Forelimb muscle (tissue), 1 donor: ENCODE measurements at regions not wholly inside any gene's neighbourhood (a gene's known extent, or its start where the extent isn't known, plus 50 kb on each side); places are given as distances from the start of the nearest gene placed in this dataset.
"Not testable (repeated sequence)": the region's sequence is repeated elsewhere in the genome, so short reads cannot be mapped to it uniquely, and the experiment has no call there.

Experiments
- DNase-seq: peaks from one replicate; pipeline ENCODE4 v3.0.0-alpha.2; 2013; ENCODE audit warnings: low read depth

DNA sequence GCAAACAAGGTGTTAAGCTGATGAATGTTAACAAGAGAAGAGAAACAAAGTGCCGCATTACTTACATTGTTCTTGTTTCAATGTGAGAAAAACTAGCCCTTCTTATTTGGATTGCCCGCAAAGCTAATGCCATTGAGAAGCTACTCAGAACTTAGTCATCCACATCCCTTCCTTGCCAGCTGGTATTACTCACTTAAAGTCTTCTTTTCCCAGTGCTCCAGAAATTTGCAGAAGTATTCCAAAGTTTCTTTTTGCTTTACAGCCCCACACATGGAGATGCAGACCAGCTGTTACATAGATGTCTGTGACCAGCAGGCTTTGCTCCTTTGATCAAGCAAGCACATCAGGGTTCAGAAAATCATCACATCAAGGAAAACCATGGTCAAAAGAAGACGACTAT, 529.0 kb downstream of the TBC1D32 start:
- DNase-seq: no peak

DNA sequence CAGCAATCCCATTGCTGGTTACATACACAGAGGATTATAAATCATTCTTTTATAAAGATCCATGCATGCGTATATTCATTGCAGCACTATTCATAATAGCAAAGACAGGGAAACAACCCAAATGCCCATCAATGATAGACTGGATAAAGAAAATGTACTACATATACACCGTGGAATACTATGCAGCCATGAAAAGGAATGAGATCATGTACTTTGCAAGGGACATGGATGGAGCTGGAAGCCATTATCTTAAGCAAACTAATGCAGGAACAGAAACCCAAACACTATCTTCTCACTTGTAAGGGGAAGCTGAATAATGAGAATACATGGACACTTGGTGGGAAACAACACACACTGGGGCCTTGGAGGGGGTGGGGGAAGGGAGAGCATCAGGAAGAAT, 529.7 kb downstream of the TBC1D32 start:
- no peak for DNase-seq

DNA sequence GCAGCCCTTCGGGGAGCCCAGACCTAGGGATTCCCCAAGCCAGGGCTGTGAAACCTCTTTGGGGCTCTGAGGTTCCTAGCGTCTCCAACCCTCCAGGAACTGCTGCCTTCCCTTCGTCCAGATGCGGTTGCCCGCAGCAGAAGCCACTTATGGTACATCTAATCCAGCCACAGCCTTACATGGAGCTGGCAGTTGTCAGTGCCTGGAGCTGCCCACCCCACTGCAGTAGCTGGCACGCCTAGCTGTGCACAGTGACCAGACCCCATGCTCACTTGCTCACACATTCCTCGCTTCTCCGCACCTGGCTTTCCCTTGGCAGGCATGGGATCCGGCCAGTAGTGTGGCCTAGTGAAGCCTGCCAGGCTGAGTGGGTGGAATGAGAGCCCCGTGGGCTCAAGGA, 547.6 kb downstream of the TBC1D32 start:
- DNase-seq: no peak

DNA sequence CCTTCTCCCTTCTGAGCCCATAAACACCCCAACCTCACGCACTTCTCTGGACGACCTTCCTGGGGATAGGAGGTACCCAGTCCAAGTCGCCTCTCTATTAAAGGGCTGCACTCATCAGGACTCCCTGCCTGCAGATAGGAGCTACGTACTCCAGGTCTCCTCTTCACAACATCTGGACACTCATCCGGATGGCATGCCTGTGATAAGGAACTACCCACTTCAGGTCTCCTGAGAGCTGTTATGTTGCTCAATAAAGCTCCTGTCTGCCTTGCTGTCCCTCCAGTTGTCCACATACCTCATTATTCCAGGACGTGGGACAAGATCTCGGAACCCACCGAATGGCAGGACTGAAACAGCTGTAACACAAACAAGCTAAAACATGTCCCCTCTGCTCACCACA, 548.0 kb downstream of the TBC1D32 start:
- DNase-seq: no peak

DNA sequence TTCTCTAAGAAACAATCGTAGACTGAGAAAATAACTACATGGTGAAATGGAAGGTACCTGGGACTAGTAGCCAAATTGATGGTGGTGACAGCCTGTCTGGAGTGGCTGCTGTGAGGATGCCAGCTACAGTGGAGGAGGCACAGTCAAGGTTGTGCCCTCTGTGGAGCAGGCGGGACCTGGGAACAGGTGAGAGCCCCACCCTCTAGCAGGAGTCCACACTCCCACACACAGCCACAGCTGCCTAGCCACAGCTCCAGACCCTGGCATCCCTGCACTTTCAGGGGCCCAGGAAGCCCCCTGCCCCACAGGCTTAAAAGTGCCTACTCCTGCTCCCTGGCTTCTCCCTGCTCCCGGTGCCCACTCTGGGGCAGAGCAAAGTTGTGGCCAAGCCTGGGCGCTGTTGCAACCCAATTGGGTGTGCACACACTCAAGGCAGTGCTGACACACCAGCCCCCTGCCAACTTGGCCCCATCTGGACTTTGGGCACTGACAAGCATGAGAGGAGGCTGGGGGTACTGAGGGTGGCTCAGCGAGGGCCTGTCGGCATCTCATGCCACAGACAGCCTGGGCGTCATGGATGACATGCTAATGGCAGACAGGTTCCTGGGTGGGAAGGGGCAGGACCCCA, 548.7 kb downstream of the TBC1D32 start:
- no peak for DNase-seq

DNA sequence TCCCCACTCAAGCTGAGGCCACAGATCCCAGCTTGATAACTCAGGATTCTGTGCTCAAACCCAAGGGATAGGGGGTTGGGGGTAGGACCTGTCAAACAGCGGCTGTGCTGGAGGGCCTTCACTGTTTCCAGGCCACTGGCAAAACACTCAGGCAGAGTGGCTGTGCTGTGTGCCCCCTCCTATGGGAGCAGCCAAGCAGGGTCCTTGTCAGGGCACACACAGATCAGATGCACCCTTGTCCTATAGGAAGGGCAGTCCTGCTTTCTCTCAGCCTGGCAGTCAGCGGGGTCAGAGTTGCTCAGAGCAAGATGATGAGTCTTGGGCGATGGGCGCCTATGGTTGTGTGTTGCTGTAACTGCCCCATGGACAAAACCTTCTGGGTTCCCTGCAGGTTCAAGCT, 554.8 kb downstream of the TBC1D32 start:
- DNase-seq: no peak

DNA sequence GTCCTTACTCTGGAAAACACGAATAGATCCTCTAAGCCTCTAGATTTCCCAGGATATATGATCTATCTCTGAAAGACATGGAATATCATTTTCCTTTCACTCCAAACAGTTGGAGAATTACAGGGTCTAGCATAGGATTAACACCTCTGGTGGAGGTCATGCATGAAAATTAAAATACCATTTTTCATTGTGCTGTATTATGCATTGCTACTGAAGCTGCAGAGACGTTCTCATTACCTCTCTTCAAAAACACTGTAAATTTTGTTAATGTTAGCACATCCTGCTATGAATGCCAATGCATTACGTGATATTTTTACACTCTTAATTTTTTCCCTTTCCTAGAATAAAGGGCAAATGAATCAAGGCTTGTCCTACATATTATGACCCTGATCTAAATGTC, 558.6 kb downstream of the TBC1D32 start:
- no peak for DNase-seq

DNA sequence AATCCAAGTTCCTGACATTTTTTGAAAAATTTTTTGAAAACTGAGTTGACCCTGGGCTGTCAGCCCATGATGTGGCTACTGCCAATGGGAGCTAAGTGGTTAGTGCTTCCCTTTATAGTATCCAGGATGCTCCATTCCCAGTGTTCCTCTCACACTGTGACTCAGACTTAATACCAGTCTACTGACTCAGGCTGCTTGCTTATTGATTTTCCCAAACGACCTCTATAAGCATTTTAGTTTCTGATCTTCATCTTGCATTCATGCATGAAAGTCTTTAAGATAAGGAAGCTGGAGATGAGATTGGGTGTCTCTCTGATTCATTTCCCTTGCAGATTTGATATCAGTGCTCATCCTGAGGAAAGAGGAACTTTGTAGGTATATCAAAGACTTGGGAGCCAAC, 560.0 kb downstream of the TBC1D32 start:
- no peak for DNase-seq

DNA sequence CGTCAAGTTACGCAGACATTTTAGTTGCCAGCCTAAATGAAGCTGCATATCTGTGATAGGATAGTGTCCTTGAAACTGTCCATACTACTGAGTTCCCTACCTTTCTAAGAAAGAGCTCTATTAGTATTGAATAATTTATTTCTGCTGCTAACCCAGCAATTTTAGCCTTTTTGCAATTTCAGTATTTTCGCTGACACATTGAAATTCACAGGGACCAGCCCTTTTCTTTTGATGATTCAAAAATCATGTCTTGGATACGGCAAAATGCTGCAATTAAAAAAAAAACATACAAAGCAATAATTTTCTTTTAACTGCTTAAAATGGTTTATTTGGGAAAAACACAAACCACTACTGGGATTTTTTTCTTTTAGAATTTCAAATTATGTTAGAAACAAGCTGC, 563.3 kb downstream of the TBC1D32 start:
- DNase-seq: no peak

DNA sequence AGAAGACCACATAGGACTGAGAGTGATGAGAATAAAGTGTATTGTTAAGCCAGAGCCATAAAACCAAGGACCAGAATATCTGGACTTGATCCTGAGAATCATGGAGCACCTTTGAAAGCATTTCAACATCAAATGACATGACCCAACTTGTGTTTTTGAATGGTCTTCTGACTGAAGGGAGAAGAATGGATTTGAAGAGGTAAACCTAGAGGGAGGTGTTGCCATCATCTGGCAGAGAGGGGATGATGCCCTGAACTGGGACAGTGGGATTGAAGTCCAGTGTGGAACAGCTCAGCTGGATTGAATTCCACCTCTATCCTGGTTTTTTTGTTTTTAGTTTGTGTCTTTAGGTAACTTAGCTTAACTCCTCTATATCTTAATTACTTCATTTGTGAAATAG, 570.0 kb downstream of the TBC1D32 start:
- DNase-seq: no peak

DNA sequence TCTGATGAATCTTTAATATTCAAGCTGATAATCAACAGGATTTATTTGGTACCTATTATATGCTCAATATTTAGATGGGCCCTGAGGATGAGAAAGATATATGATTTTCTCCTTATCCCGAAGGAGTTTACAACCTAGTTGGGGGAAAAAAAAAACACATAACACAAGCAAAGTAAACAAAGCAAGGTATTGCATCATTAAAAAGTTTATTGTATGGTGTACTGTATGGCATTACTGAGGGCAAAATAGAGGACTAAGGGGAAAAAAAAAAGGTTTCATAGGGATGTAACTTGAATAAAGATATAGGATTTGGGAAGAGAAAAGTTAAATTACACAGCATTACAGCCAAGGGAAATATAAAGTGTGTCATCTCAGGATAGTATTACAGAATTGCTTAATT, 574.7 kb downstream of the TBC1D32 start:
- no peak for DNase-seq

DNA sequence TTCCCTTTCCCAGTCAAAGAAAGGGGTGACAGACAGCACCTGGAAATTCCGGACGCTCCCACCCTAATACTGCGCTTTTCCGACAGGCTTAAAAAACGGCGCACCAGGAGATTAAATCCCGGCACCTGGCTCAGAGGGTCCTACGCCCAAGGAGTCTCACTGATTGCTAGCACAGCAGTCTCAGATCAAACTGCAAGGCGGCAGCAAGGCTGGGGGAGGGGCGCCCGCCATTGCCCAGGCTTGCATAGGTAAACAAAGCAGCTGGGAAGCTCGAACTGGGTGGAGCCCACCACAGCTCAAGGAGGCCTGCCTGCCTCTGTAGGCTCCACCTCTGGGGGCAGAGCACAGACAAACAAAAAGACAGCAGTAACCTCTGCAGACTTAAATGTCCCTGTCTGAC, 585.7 kb downstream of the TBC1D32 start:
- DNase-seq: not testable (repeated sequence)

DNA sequence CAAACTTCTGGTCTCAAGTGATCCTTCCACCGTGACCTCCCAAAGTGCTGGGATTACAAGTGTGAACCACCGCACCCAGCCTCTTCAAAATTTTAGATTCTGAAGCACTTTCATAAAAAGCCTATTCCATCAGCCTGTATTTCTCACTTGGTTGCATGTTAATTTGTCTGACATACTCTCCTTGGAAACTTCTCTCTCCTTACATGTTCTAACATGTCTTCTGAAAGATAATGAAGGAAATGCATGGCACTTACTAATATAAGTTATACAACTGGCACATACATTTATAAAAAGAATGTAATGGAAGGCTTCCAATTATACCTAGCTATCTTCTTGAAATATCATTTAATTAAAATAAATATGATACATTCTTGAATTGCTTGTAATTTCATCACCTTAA, 597.5 kb downstream of the TBC1D32 start:
- DNase-seq: no peak

DNA sequence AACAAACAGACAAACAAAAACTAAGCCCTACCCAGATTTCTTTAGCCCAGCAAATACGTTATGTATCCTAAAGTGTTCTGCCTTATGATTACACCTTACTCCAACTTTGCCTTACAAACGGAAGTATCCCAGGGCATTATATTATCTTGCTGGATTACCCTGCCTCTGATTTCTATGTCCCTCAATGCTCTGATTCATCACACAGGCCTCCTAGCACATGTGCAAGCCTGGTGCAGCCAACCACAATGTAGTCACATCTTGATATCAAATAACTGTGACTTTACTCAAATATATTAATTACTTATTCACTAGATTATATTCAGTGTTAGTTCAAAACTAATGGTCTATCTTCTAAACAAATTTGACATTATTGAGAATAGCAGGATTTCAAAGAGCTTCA, 598.6 kb downstream of the TBC1D32 start:
- no peak for DNase-seq

DNA sequence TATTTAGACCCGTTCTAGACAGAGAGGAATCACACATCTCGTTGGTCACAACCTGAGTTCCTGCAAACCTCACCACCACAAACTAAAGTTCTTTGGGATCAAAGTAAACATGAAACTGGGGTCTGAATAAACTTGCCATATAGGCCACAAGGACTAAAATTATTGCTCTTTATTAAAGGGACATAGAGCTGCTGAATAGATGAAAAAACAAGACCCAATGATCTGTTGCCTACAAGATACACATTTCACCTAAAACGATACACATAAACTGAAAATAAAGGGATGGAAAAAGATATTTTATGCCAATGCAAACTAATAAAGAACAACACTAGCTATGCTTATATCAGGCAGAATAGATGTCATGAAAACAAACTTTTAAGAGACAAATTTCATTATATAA, 623.0 kb downstream of the TBC1D32 start:
- no peak for DNase-seq

DNA sequence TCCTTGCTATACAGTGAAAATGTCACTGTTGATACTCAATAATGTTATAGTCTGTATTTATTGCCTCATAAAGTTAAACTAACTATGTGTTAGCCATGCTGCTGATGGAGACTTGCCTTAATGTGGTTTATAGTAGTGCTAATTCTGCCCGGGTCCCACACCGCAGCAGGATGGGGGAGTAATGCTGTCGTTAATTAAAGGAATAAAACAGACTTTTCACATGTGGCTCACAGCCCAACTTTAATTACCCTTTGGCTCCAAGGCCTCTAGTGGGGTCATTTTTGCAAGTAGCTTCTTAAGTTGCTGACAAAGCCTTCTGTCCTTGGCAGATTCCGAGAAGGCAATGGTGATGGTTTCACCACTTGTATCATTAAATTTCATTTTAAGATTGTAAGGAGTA, 634.3 kb downstream of the TBC1D32 start:
- DNase-seq: no peak

DNA sequence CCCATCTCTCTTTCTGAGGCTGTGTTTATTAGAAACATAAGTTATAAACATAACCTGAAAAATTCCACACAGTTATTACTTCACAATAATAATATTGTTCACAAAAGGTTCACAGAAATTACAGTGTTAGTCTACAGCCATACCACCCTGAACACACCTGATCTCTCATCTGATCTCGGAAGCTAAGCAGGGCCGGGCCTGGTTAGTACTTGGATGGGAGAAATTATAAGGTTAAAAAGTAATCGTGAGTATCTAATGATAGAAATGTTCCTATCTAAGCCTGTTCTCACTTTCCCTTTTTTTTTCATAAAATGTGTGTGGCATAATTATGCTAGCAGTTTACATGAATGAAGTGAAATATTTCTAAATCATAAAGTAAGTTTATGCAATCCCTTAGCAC, 647.8 kb downstream of the TBC1D32 start:
- no peak for DNase-seq

DNA sequence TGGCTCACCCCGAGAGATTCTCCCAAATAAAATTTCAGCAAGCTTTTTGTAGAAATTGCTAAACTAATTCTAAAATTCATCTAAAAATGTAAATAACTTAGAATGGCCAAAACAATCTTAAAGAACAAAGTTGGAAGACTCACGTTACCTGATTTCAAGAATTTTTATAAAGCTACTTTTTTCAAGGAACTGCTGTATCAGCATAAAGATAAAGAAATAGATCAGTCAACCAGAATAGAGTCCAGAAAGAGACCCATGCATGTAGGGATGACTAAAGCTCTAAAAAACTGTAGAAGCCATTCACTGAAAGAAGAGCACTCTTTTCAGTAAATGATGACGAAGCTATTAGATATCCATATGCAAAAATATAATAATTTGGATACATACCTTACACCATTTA, 652.1 kb downstream of the TBC1D32 start:
- DNase-seq: no peak

DNA sequence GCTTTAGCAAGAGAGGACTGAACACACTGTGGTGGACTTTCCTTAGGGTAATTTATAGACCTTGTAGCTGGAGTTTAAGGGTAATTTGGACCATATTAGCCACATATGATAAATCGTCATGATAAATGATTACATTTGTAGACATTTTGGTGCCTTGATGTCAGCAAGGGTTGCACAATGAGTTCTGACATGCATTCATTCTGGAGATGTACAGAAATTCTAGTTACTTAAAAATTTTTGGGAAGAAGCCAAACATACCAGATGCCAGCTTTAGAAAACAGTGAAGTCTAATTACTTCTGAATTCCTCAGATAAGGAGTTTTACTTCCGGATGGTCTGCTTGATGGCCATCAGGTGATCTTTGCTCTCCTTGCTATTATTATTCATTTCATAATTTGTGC, 653.1 kb downstream of the TBC1D32 start:
- DNase-seq: no peak

DNA sequence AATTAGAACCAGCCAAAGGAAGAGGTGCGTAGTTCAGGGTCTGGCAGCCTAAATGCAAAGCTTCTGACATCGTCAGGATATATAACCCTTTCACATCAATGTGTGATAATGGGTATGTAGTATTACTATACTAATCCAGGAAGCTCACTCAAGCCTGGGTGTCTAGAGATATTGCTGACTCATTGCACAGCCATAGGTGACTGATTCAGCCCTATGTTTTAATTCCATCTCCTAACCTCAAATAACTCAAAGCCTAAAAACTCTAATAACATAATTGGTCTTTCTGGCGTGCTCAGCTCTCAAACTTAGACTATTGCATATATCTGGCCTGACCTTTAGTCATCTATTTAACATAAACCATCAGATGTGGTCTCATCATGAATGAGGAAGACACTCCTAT, 658.4 kb downstream of the TBC1D32 start:
- no peak for DNase-seq

DNA sequence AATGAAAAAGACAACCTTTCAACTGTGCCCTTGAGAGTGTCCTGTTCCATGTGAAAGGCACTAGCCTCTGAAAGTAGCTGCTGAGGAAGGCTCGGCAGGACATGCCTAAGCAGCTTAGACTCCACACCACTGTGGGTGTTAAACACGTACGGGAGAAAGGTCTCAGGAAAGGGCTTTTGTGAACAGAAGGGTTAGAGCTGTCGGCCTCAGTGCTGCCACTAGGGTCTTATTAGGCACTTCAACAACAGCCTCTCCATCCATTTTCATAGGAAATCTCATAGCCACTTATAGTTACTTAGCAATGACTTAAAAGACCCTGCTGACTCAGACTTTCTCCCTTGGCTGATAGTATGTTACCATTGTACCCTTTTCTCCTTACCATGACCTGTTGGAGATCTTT, 662.8 kb downstream of the TBC1D32 start:
- no peak for DNase-seq

DNA sequence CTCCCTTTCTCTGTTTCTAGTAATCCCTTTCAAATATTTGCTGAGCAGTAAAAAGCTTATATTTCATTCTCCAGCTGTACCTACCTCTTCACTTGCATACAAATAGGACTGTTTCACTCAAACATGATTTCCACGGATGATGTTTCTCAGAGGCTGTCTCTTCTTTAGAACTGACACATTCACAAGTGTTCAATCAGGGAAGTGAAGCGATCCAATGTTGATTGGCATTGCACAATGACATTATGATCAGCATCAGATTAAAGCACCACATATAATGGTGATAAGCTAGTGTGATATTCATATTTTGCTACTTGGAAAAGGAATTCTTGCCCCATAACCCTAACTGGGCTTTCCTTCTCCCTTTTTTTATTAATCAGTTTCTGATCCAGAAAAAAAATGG, 681.8 kb downstream of the TBC1D32 start:
- no peak for DNase-seq

DNA sequence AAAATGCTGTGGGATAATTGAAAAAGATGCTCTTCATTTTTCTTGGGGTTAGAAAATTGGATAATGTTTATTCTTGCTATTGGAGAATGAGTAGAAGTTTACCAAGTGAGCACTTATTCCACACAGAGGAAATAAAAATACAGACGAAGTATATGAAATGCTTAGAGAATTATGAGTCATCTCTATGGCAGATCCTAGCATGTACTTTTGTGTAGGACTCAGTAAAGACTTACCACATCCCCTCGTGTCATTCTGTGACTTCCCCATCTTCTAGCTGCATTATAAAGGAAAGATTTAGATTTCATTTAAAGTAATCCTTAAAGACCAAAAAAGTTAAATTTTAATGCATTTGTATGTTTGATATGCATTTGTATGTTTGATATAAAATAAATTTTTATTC, 685.6 kb downstream of the TBC1D32 start:
- DNase-seq: no peak

DNA sequence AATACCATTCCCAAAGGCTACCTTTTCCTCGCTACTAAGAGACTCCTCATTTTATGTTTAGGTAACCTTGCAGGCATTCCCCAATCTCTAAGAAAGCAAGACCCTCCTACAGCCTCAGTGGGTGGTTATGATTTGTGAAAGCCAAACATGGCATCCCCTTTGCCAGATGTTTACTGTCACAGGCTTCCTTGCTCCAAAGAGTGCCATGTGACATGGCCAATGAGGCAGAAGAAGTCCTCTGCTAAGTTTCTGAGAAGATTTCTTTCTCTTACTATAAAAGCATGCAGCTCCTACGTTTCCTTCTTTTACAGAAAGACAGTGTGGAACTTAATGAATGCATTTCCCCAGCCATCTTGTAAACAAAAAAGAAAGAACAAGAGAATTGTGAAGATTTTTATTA, 688.2 kb downstream of the TBC1D32 start:
- no peak for DNase-seq

DNA sequence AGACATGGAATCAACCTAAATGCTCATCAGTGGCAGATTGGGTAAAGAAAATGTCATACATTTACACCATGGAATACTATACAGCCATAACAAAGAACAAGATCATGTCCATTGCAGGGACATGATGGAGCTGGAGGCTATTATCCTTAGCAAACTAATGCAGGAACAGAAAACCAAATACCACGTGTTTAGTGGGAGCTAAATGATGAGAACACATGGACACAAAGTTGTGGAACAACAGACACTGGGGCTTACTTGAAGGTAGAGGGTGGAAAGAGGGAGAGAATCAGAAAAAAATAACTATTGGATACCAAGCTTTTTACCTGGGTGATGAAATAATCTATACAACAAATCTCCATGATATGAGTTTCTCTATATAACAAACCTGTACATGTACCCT, 701.3 kb downstream of the TBC1D32 start:
- DNase-seq: no peak
